Naive thymus-derived CD4-positive, alpha-beta T cell (primary cell): ENCODE measurements at regions not wholly inside any gene's neighbourhood (a gene's known extent, or its start where the extent isn't known, plus 50 kb on each side); places are given as distances from the start of the nearest gene placed in this dataset.
A peak's percentile ranks its signal among the peaks of the same experiment; 100 is the strongest.

ENCODE experiments used
- ATAC-seq: fragments of 150-1000 bp; cut with Tn5 transposase; 2 replicates; pipeline ENCODE4 v1.10.0; 2021; ENCODE audit warnings: mild to moderate bottlenecking, moderate library complexity
- CTCF ChIA-PET: fragments of 350-600 bp; sonication (Branson Sonifier 250); formaldehyde crosslinking; loops from one replicate; lab custom pipeline; 2021; ENCODE audit warnings: antibody characterized with exemption; lab: Charles Lee
- POLR2A ChIA-PET: fragments of 350-600 bp; sonication (Branson Sonifier 250); formaldehyde crosslinking; loops from one replicate; lab custom pipeline; 2021; ENCODE audit warnings: antibody characterized with exemption, inconsistent platforms; lab: Charles Lee
- DNase-seq, 9 donors: peaks; one replicate each; pipeline versions ENCODE4 v3.0.0 to v3.0.0-alpha.2; 2020 to 2022; ENCODE audit warnings: mixed read lengths in 1 of 9
- H3K27ac ChIP-seq: one replicate; pipeline ENCODE4 v1.7.0; 2013; ENCODE audit warnings: mild to moderate bottlenecking, low read depth, low read length, moderate library complexity
- H3K27me3 ChIP-seq, 2 donors: one replicate each; pipeline ENCODE4 v1.7.0; 2013; ENCODE audit warnings: low read length in 2 of 2, mild to moderate bottlenecking in 2 of 2, moderate library complexity in 2 of 2; ENCODE audit not compliant: control insufficient read depth in 2 of 2, insufficient read depth in 2 of 2
- H3K36me3 ChIP-seq, 3 experiments: 1 replicate in 2 of 3; 2 replicates in 1 of 3; pipeline ENCODE4 v1.7.0; 2013; ENCODE audit warnings: low read length in 3 of 3, mild to moderate bottlenecking in 3 of 3, moderate library complexity in 1 of 3; ENCODE audit not compliant: insufficient read depth in 3 of 3, control insufficient read depth in 2 of 3
- H3K4me1 ChIP-seq, 2 donors: one replicate each; pipeline ENCODE4 v1.7.0; 2013; ENCODE audit warnings: low read length in 2 of 2, mild to moderate bottlenecking in 2 of 2, moderate library complexity in 1 of 2; ENCODE audit not compliant: control insufficient read depth in 2 of 2, insufficient read depth in 2 of 2
- H3K4me3 ChIP-seq: 2 replicates; pipeline ENCODE4 v1.7.0; 2013; ENCODE audit warnings: mild to moderate bottlenecking, low read length
- H3K9me3 ChIP-seq, 3 experiments: 1 replicate in 2 of 3; 2 replicates in 1 of 3; pipeline ENCODE4 v1.7.0; 2013; ENCODE audit warnings: low read length in 3 of 3; ENCODE audit not compliant: control insufficient read depth in 2 of 3
- H3K27ac Mint-ChIP-seq, 9 donors: one replicate each; pipeline ENCODE4 v1.8.0; 2020 to 2022; ENCODE audit warnings: mixed read lengths in 9 of 9, mild to moderate bottlenecking in 8 of 9, moderate library complexity in 5 of 9, inconsistent platforms in 2 of 9
- H3K27me3 Mint-ChIP-seq, 5 donors: one replicate each; pipeline ENCODE4 v1.8.0; 2021 to 2022; ENCODE audit warnings: mixed read lengths in 5 of 5, mild to moderate bottlenecking in 1 of 5
- H3K36me3 Mint-ChIP-seq, 5 donors: one replicate each; pipeline ENCODE4 v1.8.0; 2020 to 2022; ENCODE audit warnings: mixed read lengths in 5 of 5, mild to moderate bottlenecking in 3 of 5, inconsistent platforms in 1 of 5
- H3K4me1 Mint-ChIP-seq, 7 donors: one replicate each; pipeline ENCODE4 v1.8.0; 2020 to 2022; ENCODE audit warnings: mixed read lengths in 7 of 7, mild to moderate bottlenecking in 3 of 7, inconsistent platforms in 1 of 7
- H3K4me3 Mint-ChIP-seq, 10 donors: one replicate each; pipeline ENCODE4 v1.8.0; 2020 to 2022; ENCODE audit warnings: mild to moderate bottlenecking in 10 of 10, mixed read lengths in 10 of 10, moderate library complexity in 6 of 10, inconsistent platforms in 2 of 10
- H3K9me3 Mint-ChIP-seq, 11 donors: one replicate each; pipeline ENCODE4 v1.8.0; 2020 to 2022; ENCODE audit warnings: mixed read lengths in 11 of 11, mild to moderate bottlenecking in 4 of 11, inconsistent platforms in 1 of 11, moderate library complexity in 1 of 11
- intact Hi-C, 2 donors: fragments of 100-400 bp; cut with micrococcal nuclease; formaldehyde crosslinking; loops; one replicate each; pipeline ENCODE4 v1.15.1; 2023

DNA sequence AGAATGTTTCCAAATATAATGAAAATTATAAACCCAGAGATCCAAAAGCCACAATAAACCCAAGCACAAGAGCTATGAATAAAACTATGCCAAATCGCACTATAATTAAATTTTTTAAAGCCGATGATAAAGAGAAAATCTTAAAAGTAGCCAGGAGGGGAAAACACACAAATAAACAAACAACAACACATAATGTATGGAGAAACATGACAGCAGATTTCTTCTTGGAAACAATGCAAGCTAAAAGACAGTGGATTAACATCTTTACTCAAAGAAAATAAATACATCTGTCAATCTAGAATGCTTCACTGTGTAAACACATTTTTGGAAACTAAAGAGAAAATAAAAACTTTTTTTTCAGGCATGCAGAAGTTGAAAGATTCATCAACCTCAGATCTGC is 53.0 kb upstream of the SMOX start:
- Histone ChIP-seq H3K4me1 (no peaks in the 10 kb centered on the region), H3K9me3 (no peaks in the 10 kb centered on the region), H3K27me3 (no peaks in the 10 kb centered on the region), H3K4me3 (no peak overlapping the region), H3K36me3 (no peaks in the 10 kb centered on the region), H3K27ac (no peak overlapping the region)
- Mint-ChIP-seq H3K27ac (no peak overlapping the region), H3K4me3 (no peak overlapping the region), H3K36me3 (peaks cover 0 to 4% (median 0%) of the 10 kb centered on the region in 5 donors), H3K27me3 (peaks cover 9 to 47% (median 11%) of the 10 kb centered on the region in 5 donors), H3K4me1 (peaks cover 0 to 5% (median 0%) of the 10 kb centered on the region in 7 donors), H3K9me3 (peaks cover 0 to 13% (median 4%) of the 10 kb centered on the region in 11 donors)
- ATAC-seq: no peak
- intact Hi-C loops: no loop called here
- POLR2A ChIA-PET: no interaction called here
- no peak for DNase-seq
- CTCF ChIA-PET: interaction anchor here (0.8 to 1.0 kb wide), 2 partner anchors 10 to 79 kb away, joined by 3 read pairs; no protein-coding TSS in a partner anchor

DNA sequence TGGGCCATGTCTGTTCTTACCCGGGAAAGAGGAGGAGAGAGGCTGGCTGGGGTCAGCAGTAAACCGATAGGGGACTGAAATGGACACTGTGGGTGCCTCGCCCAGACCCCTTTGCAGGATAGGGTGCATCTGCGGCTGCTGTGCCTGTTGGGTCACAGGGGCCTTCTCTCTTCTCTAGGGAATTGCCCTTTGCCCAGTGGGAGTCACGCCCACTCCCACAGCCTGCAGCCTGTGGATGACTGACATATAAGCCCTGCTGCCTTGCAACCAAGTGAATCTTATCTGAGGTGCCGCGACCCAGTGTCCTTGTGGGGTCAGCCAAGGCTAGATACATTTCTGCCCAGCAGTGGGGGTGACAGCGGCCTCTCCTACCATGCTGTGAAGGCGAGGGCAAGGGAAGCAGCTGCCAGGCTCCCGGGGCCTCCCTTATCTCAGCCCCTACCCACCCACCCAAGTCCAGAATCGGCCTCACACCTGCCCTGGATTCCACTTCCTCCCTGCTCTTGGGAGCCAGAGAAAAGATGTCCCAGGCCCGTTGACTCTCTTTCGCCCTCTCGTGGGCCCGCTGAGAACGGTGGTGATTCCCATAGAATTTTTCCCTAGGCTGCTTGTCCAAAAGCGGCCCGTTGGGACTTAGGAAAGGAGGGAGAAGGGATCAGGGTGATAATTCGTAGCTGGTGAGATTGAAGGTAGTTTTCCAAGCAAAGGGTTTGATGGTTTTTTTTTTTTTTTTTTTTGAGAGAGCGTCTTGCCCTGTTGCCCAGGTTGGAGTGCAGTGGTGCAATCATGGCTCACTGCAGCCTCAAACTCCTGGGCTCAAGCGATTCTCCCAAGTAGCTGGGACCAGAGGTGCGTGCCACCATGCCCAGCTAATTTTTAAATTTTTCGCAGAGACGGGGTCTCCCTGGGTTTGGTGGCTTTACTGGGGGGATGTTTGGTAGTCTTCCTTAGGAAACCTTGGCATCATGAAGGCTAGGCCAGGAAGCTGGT is 56.8 kb upstream of the SMOX start:
- Histone ChIP-seq H3K27me3 (no peaks in the 10 kb centered on the region), H3K4me1 (no peaks in the 10 kb centered on the region), H3K9me3 (no peaks in the 10 kb centered on the region), H3K27ac (no peak overlapping the region), H3K4me3 (no peak overlapping the region), H3K36me3 (no peaks in the 10 kb centered on the region)
- POLR2A ChIA-PET: no interaction called here
- Mint-ChIP-seq H3K4me3 (no peak overlapping the region), H3K36me3 (peaks cover 0 to 4% (median 0%) of the 10 kb centered on the region in 5 donors), H3K27ac (peak overlapping the region in 1 of 9 donors; percentile 37), H3K9me3 (peaks cover 0 to 13% (median 4%) of the 10 kb centered on the region in 11 donors), H3K4me1 (peaks cover 0 to 5% (median 0%) of the 10 kb centered on the region in 7 donors), H3K27me3 (peaks cover 9 to 23% (median 11%) of the 10 kb centered on the region in 5 donors)
- ATAC-seq (peak; percentile 51), DNase-seq (peak in 6 of 9 donors; percentile 6 to 62 (median 18))
- intact Hi-C loops: loop anchor here in 1 of 2 donors (1.0 to 2.0 kb wide), 3 partner anchors 77 to 415 kb away; partner anchors contain the start of gene RNF24
- CTCF ChIA-PET: interaction anchor here (0.7 to 1.9 kb wide), 7 partner anchors 8 to 489 kb away, joined by 3 to 5 read pairs (median 3); no protein-coding TSS in a partner anchor

DNA sequence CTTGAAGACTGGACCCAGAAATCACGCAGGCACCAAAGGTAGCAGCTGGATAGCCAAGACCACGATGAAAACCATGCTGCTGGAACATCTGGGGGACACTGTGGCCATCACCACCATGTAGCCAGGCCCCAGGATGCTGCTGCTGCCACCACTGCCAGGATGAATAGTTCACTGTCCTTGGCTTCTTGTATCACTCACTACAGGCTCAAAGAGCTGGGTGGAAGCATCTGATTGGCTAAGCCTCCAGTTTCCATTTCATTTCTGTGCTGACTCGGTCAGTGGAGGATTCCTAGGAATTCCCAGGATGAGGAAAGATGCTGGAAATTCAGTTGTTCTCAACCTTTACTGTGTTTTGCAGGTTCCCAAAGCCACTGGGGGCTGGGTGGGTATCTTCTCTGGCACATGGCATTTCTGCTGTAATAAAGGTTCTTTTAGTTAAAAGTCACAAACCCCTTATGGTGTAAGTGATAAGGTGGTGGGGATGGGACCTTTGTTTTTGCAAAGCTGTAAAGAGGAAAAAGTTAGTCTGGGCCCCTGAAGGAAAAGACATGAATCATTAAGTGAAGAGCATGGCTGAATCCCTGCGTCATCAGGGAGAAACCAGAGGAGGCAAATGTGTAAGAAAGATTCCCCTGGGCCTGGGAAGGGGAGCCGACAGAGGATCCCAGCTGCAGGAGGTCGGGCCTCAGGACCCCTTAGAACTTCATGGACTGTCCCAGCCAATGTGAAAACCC is 57.7 kb upstream of the SMOX start:
- no peak overlapping the region for H3K4me3 Mint-ChIP-seq
- H3K27me3 Mint-ChIP-seq: peaks cover 9 to 22% (median 11%) of the 10 kb centered on the region in 5 donors
- peaks cover 0 to 13% (median 4%) of the 10 kb centered on the region in 11 donors for H3K9me3 Mint-ChIP-seq
- H3K4me3 ChIP-seq: no peak overlapping the region
- no peaks in the 10 kb centered on the region for H3K9me3 ChIP-seq
- no peak overlapping the region for H3K27ac ChIP-seq
- peaks cover 0 to 4% (median 0%) of the 10 kb centered on the region in 5 donors for H3K36me3 Mint-ChIP-seq
- no peaks in the 10 kb centered on the region for H3K4me1 ChIP-seq
- DNase-seq (no peak), ATAC-seq (no peak)
- ChIA-PET POLR2A (interaction anchor here (0.7 kb wide), 1 partner anchor 107 kb away, joined by 3 read pairs; no protein-coding TSS in a partner anchor), CTCF (no interaction called here)
- no peak overlapping the region for H3K27ac Mint-ChIP-seq
- intact Hi-C loops: no loop called here
- no peaks in the 10 kb centered on the region for H3K27me3 ChIP-seq
- H3K4me1 Mint-ChIP-seq: peaks cover 0 to 7% (median 0%) of the 10 kb centered on the region in 7 donors
- H3K36me3 ChIP-seq: no peaks in the 10 kb centered on the region

DNA sequence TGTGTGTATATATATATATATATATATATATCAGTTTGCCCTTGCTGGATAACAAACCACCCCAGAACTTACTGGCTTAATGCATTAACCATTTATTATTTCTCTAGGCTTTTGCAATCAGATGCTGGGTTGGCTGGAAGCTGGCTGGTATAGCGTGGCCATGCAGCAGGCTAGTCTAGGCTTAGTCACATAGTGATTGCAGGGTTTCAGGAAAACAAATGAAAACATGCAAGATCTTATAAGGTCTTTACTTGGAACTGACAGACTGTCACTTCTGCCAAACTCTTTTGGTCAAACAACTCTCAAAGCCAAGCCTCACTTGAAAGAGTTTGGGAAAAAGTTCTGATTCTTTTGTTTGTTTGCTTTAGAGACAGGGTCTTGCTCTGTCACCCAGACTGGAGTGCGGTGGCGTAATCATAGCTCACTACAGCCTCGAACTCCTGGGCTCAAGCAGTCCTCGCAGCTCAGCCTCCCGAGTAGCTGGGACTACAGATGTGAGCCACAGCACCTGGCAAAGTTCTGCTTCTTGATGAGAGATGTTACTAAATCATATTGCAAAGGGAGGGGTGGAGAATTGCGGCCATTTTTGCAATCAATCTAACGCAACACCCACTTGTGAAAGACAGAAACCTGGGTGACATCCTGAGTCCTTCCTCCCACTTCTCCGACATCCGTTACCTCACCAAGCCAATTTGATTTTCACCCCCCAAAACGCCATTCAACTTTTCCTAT is 58.7 kb upstream of the SMOX start:
- Mint-ChIP-seq H3K4me1 (peaks cover 0 to 15% (median 8%) of the 10 kb centered on the region in 7 donors), H3K36me3 (no peaks in the 10 kb centered on the region), H3K27me3 (peaks cover under 1 to 12% (median 5%) of the 10 kb centered on the region in 5 donors), H3K9me3 (peaks cover 0 to 4% (median 0%) of the 10 kb centered on the region in 11 donors), H3K27ac (no peak overlapping the region), H3K4me3 (no peak overlapping the region)
- H3K4me3 ChIP-seq: no peak overlapping the region
- no peaks in the 10 kb centered on the region for H3K27me3 ChIP-seq
- POLR2A ChIA-PET: interaction anchor here (0.7 kb wide), 1 partner anchor 106 kb away, joined by 3 read pairs; no protein-coding TSS in a partner anchor
- no peaks in the 10 kb centered on the region for H3K36me3 ChIP-seq
- no peak overlapping the region for H3K27ac ChIP-seq
- intact Hi-C loops: loop anchor here in 1 of 2 donors (5.0 kb wide), 2 partner anchors 323 to 528 kb away; partner anchors contain the start of gene ADISSP
- CTCF ChIA-PET: no interaction called here
- H3K9me3 ChIP-seq: no peaks in the 10 kb centered on the region
- ATAC-seq (peak; percentile 21), DNase-seq (no peak)
- H3K4me1 ChIP-seq: peaks cover 2% of the 10 kb centered on the region in 2 donors

DNA sequence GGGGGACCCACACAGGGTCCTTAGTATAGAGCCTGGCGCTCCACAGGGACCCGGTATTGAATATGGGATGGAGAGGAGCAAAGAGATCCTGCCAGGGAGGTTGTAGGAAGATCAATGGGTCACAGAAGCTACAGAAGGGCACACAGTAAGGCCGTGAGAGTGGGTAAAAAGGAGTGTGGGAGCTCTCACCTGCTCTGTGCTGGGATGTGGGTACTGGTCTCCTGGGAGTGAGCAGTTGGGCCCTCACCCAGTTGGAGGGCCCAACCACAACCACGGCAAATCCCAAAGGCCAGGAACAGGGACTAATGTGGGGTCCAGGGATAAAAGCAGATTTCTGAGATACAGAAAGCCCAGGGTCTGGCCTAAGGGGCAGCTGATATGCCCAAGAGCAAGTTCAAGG is 59.9 kb upstream of the SMOX start:
- Histone ChIP-seq H3K27ac (no peak overlapping the region), H3K9me3 (no peaks in the 10 kb centered on the region), H3K36me3 (no peaks in the 10 kb centered on the region), H3K4me3 (no peak overlapping the region), H3K4me1 (peaks cover 4 to 10% of the 10 kb centered on the region in 2 donors), H3K27me3 (no peaks in the 10 kb centered on the region)
- peaks cover 0 to 3% (median 0%) of the 10 kb centered on the region in 5 donors for H3K27me3 Mint-ChIP-seq
- peak overlapping the region in 1 of 9 donors; percentile 29 for H3K27ac Mint-ChIP-seq
- DNase-seq: no peak
- no peak for ATAC-seq
- intact Hi-C loops: loop anchor here in 1 of 2 donors (5.0 kb wide), 2 partner anchors 321 to 526 kb away; partner anchors contain the start of gene ADISSP
- peaks cover 0 to 3% (median 0%) of the 10 kb centered on the region in 5 donors for H3K36me3 Mint-ChIP-seq
- ChIA-PET CTCF (interaction anchor here (0.6 kb wide), 1 partner anchor 92 kb away, joined by 7 read pairs; no protein-coding TSS in a partner anchor), POLR2A (no interaction called here)
- H3K9me3 Mint-ChIP-seq: no peaks in the 10 kb centered on the region
- H3K4me1 Mint-ChIP-seq: peaks cover 9 to 26% (median 14%) of the 10 kb centered on the region in 7 donors
- H3K4me3 Mint-ChIP-seq: no peak overlapping the region
